ENCODE measurements at regions not wholly inside any gene's neighbourhood (a gene's known extent, or its start where the extent isn't known, plus 50 kb on each side); places are given as distances from the start of the nearest gene placed in this dataset.
"Not testable (repeated sequence)": the region's sequence is repeated elsewhere in the genome, so short reads cannot be mapped to it uniquely, and the experiment has no call there.

DNA sequence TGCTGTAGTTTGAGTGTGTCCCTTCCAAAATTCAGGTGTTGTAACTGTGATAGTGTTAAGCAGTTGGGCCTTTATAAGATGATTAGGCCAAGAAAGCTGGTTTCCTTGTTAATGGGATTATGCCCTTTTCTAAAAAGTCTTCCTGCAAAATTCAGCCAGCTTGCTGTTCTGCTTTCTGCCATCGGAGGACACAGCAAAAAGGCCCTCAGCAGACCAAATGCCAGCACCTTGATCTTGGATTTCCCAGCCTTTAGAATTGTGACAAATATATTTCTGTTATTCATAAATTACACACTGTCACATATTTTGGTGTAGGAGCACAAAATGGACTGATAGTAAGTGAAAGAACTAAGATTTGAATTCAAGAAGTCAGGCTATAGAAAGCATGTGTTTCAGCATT, 203.2 kb downstream of the IZUMO3 start:
- DNase-seq, result no peak

DNA sequence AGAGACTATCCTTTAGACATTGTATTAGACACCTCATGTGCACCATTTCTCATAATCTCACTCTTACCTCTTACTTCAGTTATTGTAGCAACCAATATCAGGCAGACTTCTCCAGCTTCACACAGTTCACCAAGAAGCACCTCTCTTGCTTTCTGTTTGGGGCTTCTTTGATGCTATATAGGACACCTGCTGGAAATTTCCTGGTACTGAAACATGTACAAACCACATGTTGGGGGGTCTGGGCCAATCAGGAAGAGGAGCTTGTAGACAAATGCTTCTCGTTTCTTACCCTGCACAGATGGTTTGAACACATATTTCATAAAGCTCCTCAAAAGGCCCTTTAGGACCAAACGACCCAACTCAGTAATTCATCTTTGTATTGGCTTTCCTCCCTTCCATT, 212.1 kb downstream of the IZUMO3 start:
- no peak for DNase-seq

- DNase-seq, result no peak
These were observed 246.8 kb downstream of the IZUMO3 start for GRCh38 chr9:24298912-24299311.

- no peak for DNase-seq
These were observed 247.8 kb downstream of the IZUMO3 start for GRCh38 chr9:24297931-24298330.

GRCh38 chr9:24296124-24296523, 249.6 kb downstream of the IZUMO3 start:
- no peak for DNase-seq

- DNase-seq, result no peak
These were observed 252.3 kb downstream of the IZUMO3 start for GRCh38 chr9:24293386-24293785.

GRCh38 chr9:24286761-24287160, 258.9 kb downstream of the IZUMO3 start:
- DNase-seq, result no peak

DNA sequence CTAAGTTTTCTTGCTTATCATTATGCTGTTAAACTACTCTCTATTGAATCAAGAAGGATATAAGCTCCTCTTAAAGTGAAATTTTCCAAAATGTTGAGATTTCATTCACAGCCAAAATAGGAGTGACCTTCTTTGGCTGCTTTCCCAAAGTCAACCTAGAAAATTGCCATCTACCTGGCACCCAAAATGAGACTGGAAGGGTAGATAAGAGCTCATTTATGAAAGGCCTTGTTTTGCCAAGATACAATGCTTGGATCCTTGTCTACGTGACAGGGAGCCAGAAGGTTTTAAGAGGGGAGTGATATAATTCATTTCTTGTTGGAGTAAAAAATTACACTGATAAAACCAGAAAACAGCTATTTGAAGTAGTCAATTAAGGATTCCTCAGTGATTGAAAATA, 287.1 kb downstream of the IZUMO3 start:
- DNase-seq, result no peak

DNA sequence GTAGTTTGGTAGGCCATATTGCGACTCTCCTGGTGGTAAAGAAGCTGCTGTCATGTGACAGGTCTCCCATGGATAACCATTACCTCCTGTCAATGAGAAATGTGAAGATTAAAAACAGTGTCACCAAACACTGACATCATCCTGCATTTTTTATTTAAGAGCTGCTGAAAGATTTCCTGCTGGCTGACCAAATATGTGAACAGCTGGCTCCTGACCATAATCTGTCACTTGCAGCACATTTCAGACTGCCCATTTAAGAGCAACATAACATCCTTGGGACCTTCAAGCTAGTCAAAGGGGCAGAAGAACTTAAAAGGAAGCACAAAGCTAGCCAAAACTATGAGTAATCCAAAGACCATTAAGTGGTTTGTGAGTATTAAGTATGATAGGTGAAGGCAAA, 288.0 kb downstream of the IZUMO3 start:
- no peak for DNase-seq

GRCh38 chr9:24245988-24246387, 299.7 kb downstream of the IZUMO3 start:
- peak in 1 of 2 donors; percentile 19 for DNase-seq

GRCh38 chr9:24242576-24242975, 303.1 kb downstream of the IZUMO3 start:
- DNase-seq, result no peak

- no peak for DNase-seq
These were observed 327.0 kb downstream of the IZUMO3 start for GRCh38 chr9:24218656-24219055.

GRCh38 chr9:24210641-24211040, 335.1 kb downstream of the IZUMO3 start:
- DNase-seq, result no peak

- no peak for DNase-seq
These were observed 355.7 kb downstream of the IZUMO3 start for GRCh38 chr9:24189986-24190385.

DNA sequence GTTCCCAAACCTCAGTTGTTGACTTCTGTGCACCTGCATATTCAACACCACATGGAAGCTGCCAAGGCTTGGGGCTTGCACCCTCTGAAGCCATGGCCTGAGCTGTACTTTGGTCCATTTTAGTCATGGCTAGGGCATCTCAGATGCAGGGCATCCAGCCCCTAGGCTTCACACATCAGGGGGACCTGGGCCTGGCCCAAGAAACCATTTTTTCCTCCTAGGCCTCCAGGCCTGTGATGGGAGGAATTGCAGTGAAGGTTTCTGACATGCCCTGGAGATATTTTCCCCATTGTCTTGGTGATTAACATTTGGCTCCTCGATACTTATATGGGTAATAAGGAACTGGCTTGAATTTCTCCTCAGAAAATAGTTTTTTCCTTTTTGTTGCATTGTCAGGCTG, 354.5 kb upstream of the ELAVL2 start:
- not testable (repeated sequence) for DNase-seq

DNA sequence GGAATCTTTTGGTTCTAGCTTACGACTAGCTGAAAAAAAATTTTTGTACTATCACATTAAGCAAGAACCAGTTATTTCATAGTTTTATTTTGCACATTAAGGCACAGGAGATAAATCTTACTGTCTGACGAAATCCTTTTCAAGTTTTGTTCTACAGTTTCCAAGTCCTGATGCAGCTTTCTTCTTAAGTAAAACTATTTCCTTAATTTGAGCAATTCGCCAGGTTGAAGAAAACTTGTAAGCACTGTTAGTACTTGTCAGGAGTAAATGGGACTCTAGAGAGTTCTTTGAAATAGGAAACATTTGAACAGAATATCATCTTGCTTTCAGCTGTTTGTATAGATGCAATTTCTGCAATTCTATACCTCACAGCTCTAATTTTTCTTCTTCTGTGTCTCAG, 318.8 kb upstream of the ELAVL2 start:
- no peak for DNase-seq

DNA sequence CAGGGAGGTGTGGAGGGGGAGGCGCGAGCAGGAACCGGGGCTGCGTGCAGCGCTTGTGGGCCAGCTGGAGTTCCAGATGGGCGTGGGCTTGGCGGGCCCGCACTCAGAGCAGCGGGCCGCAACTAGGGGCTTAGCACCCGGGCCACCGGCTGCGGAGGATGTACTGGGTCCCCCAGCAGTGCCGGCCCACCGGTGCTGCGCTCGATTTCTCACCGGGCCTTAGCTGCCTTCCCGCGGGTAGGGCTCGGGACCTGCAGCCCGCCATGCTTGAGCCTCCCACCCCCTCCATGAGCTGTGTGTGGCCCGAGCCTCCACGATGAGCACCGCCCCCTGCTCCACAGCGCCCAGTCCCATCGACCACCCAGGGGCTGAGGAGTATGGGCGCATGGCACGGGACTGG, 309.0 kb upstream of the ELAVL2 start:
- not testable (repeated sequence) for DNase-seq

DNA sequence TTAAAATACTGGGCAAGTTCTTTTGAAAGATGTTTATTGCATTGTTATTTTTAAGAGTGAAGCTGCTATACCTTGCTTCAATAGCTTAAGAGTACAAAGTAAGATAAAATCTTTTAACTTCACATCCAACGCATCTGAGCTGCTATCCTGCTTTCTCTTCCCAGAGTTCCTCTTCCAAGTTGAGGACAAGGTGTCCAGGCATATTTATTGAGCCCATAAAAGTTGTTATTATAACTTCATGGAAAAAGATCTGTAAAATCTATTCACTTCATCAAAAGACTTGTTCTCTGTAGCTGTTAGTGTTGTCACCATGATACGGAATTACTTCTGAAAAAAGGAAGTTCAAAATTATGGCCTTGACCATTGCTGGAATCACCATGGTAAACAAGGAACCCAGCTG, 306.2 kb upstream of the ELAVL2 start:
- no peak for DNase-seq

DNA sequence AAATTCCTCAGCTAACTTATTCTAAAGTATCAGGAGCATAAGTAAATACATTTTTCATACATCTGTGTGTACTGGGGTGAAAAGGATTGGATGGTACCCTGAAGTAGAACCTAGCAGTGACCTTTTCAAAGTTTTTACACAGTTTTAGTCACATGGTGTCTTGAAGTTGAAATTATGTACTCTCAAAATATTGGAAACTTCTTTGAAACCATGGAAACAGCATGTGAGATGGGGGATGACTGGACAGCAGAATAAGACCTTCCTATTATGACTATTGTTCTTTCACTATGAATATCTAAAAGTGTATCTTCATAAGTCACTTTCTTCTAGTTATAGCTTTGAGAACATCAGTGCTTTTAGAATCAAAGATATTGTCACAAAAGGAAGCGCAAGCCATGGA, 301.5 kb upstream of the ELAVL2 start:
- DNase-seq, result no peak

- no peak for DNase-seq
These were observed 292.1 kb upstream of the ELAVL2 start for GRCh38 chr9:24118190-24118589.

GRCh38 chr9:24096756-24097155, 270.7 kb upstream of the ELAVL2 start:
- no peak for DNase-seq

GRCh38 chr9:24095246-24095645, 269.2 kb upstream of the ELAVL2 start:
- DNase-seq, result no peak

DNA sequence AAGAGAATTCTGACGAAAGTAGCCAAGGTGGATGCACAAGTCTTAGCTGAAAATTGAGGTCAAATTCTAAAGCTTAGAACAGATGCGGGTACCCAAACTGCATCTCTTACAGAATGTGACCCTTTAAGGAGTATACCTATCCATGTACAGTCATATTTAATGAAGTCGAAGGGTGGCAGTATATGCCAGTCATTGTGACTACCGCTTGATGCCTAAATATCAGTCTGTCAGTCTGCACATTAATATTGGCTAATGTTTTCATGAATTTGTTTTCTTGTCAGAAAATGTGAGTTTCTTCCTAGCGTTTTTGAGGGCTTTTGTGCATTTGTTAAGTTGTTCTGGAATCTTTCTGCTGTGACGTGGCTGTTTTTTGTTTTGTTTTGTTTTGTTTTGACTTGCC, 264.5 kb upstream of the ELAVL2 start:
- DNase-seq, result no peak

DNA sequence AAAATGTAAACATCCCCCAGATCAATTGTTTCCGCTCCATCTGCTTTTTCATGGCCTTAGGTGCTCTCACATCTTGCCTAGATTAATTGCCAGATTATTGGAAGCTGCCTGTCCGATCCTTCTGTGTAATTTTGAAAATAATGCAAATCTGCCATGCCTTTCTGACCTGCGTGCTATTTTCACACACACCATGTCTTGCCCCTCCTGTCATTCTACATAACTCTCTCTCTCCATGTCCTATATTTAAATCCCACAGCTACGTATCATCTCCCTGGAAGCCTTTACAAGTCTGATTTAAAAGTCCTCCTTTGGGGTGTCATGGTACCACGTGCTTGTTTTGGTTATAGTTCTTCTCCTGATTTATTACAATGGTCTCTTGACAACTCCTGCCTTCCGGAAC, 247.6 kb upstream of the ELAVL2 start:
- DNase-seq, result no peak

- DNase-seq, result no peak
These were observed 247.1 kb upstream of the ELAVL2 start for GRCh38 chr9:24073007-24073592.

DNA sequence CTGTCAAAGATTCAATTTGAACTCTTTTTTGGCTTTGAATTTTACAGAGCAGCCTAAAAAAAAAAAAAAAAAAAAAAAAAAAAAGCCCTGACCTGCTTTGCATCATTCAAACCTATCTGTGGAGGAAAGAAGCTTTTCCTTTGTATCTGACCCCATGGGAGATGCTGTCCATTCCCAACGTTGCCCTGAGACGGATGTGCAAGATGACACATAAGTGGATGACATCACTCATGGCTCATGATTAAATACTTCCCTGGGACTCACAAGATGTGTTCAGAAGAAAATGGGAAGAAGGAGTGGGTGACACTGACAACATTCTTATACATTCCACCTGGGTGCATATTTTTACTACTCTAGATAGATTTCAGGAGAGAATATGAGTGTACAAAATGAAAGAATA, 245.7 kb upstream of the ELAVL2 start:
- no peak for DNase-seq

Data from inflammatory macrophage treated with lipopolysaccharide for 1 hour (primary cell).